HT1080 (cell line): ENCODE measurements at regions not wholly inside any gene's neighbourhood (a gene's known extent, or its start where the extent isn't known, plus 50 kb on each side); places are given as distances from the start of the nearest gene placed in this dataset.
"Not testable (repeated sequence)": the region's sequence is repeated elsewhere in the genome, so short reads cannot be mapped to it uniquely, and the experiment has no call there.

Source experiments
- DNase-seq: peaks from one replicate; pipeline ENCODE4 v3.0.0-alpha.2; 2015; ENCODE audit warnings: low read depth

- DNase-seq, result no peak
Observed at GRCh38 chr16:50451951-50452508, 83.2 kb upstream of the BRD7 start.

- no peak for DNase-seq
Observed at GRCh38 chr16:50450957-50451356, 82.2 kb upstream of the BRD7 start.

- no peak for DNase-seq
Observed at GRCh38 chr16:50449800-50450199, 81.0 kb upstream of the BRD7 start.

GRCh38 chr16:50448981-50449380 lies 80.2 kb upstream of the BRD7 start:
- no peak for DNase-seq

GRCh38 chr16:50448522-50448921 lies 79.7 kb upstream of the BRD7 start:
- DNase-seq, result no peak

GRCh38 chr16:50447386-50447785 lies 78.6 kb upstream of the BRD7 start:
- not testable (repeated sequence) for DNase-seq

- no peak for DNase-seq
Observed at GRCh38 chr16:50446861-50447260, 78.1 kb upstream of the BRD7 start.

- no peak for DNase-seq
Observed at GRCh38 chr16:50445621-50446555, 77.1 kb upstream of the BRD7 start.

- DNase-seq, result no peak
Observed at GRCh38 chr16:50444526-50444925, 75.7 kb upstream of the BRD7 start.

GRCh38 chr16:50442221-50442620 lies 73.4 kb upstream of the BRD7 start:
- no peak for DNase-seq

GRCh38 chr16:50441486-50442157 lies 72.8 kb upstream of the BRD7 start:
- no peak for DNase-seq

- DNase-seq, result no peak
Observed at GRCh38 chr16:50440991-50441390, 72.2 kb upstream of the BRD7 start.

- DNase-seq, result no peak
Observed at GRCh38 chr16:50440531-50440930, 71.7 kb upstream of the BRD7 start.

- no peak for DNase-seq
Observed at GRCh38 chr16:50437769-50438437, 69.1 kb upstream of the BRD7 start.

GRCh38 chr16:50436271-50436670 lies 67.5 kb upstream of the BRD7 start:
- DNase-seq, result no peak

GRCh38 chr16:50434872-50435478 lies 66.2 kb upstream of the BRD7 start:
- DNase-seq, result no peak

GRCh38 chr16:50430076-50430475 lies 61.3 kb upstream of the BRD7 start:
- no peak for DNase-seq

- no peak for DNase-seq
Observed at GRCh38 chr16:50428742-50429141, 60.0 kb upstream of the BRD7 start.

- DNase-seq, result peak; percentile 72
Observed at GRCh38 chr16:50428116-50428515, 59.3 kb upstream of the BRD7 start.

GRCh38 chr16:50427107-50427506 lies 58.3 kb upstream of the BRD7 start:
- DNase-seq, result no peak

GRCh38 chr16:50425648-50426047 lies 56.9 kb upstream of the BRD7 start:
- DNase-seq, result no peak
